GM23338 (cell line): ENCODE measurements at regions not wholly inside any gene's neighbourhood (a gene's known extent, or its start where the extent isn't known, plus 50 kb on each side); places are given as distances from the start of the nearest gene placed in this dataset.

Experiments used
- ATAC-seq: fragments of 200-7000 bp; cut with Tn5 transposase; 3 replicates; pipeline ENCODE4 v1.9.1; 2020
- DNase-seq: peaks from one replicate; pipeline ENCODE4 v3.0.0-alpha.2; 2015; ENCODE audit warnings: low spot score
- H2AFZ ChIP-seq: fragments of 200-600 bp; sonication (generic); 2 replicates; pipeline ENCODE4 v1.8.0; 2016; ENCODE audit warnings: antibody characterized with exemption, mild to moderate bottlenecking, moderate library complexity
- H3F3A ChIP-seq: fragments of 200-600 bp; sonication (generic); replicated peaks from 2 replicates; pipeline ENCODE4 v1.8.0; 2017; ENCODE audit warnings: antibody characterized with exemption, mixed run types, low read depth
- H3K27ac ChIP-seq: fragments of 200-600 bp; sonication (generic); 2 replicates; pipeline ENCODE4 v1.6.1; 2016; ENCODE audit warnings: low read depth
- H3K27me3 ChIP-seq: fragments of 200-600 bp; sonication (generic); 2 replicates; pipeline ENCODE4 v1.8.0; 2016; ENCODE audit warnings: mild to moderate bottlenecking, mixed run types, moderate library complexity; ENCODE audit not compliant: insufficient read depth
- H3K36me3 ChIP-seq: fragments of 200-600 bp; sonication (generic); 2 replicates; pipeline ENCODE4 v1.8.0; 2016; ENCODE audit warnings: mild to moderate bottlenecking; ENCODE audit not compliant: insufficient read depth
- H3K4me1 ChIP-seq: fragments of 200-600 bp; sonication (generic); 2 replicates; pipeline ENCODE4 v1.8.0; 2016; ENCODE audit warnings: mild to moderate bottlenecking, moderate library complexity; ENCODE audit not compliant: insufficient read depth
- H3K4me2 ChIP-seq: fragments of 200-600 bp; sonication (generic); 2 replicates; pipeline ENCODE4 v1.7.1; 2017; ENCODE audit warnings: mixed run types
- H3K4me3 ChIP-seq: fragments of 200-600 bp; sonication (generic); 2 replicates; pipeline ENCODE4 v1.6.1; 2016; ENCODE audit warnings: mixed run types
- H3K79me2 ChIP-seq: fragments of 200-600 bp; sonication (generic); replicated peaks from 2 replicates; pipeline ENCODE4 v1.8.0; 2017; ENCODE audit warnings: mild to moderate bottlenecking; ENCODE audit not compliant: insufficient read depth
- H3K9me2 ChIP-seq: fragments of 200-600 bp; sonication (generic); 2 replicates; pipeline ENCODE4 v1.8.0; 2017; ENCODE audit not compliant: insufficient read depth
- H4K20me1 ChIP-seq: fragments of 200-600 bp; sonication (generic); replicated peaks from 2 replicates; pipeline ENCODE4 v1.8.0; 2017; ENCODE audit warnings: mild to moderate bottlenecking; ENCODE audit not compliant: insufficient read depth
- H3K27ac Mint-ChIP-seq: 2 replicates; pipeline ENCODE4 v1.8.0; 2020; ENCODE audit warnings: inconsistent platforms, mild to moderate bottlenecking, moderate library complexity, mixed read lengths
- H3K27me3 Mint-ChIP-seq: 3 replicates; pipeline ENCODE4 v1.8.0; 2022; ENCODE audit warnings: low read depth, mild to moderate bottlenecking, moderate library complexity, mixed read lengths, inconsistent platforms; ENCODE audit not compliant: insufficient read depth, poor library complexity
- H3K36me3 Mint-ChIP-seq: 3 replicates; pipeline ENCODE4 v1.8.0; 2021; ENCODE audit warnings: low read depth, mild to moderate bottlenecking, inconsistent platforms, moderate library complexity, mixed read lengths
- H3K4me1 Mint-ChIP-seq: 3 replicates; pipeline ENCODE4 v1.8.0; 2020; ENCODE audit warnings: mild to moderate bottlenecking, inconsistent platforms, mixed read lengths
- H3K4me3 Mint-ChIP-seq: 3 replicates; pipeline ENCODE4 v1.8.0; 2021; ENCODE audit warnings: moderate library complexity, mild to moderate bottlenecking, inconsistent platforms, mixed read lengths
- H3K9me3 Mint-ChIP-seq: 3 replicates; pipeline ENCODE4 v1.8.0; 2020; ENCODE audit warnings: moderate library complexity, mild to moderate bottlenecking, inconsistent platforms, mixed read lengths
- CREB1 ChIP-seq: fragments of 250-450 bp; sonication (Bioruptor Pico); IDR thresholded peaks from 2 replicates; pipeline ENCODE4 v1.5.0; 2020; ENCODE audit warnings: low read depth, mild to moderate bottlenecking, moderate library complexity
- EZH2 ChIP-seq: fragments of 200-600 bp; sonication (generic); IDR thresholded peaks from one replicate; pipeline ENCODE4 v1.8.0; 2017; ENCODE audit warnings: antibody characterized with exemption, mild to moderate bottlenecking, low read depth; ENCODE audit not compliant: unreplicated experiment
- EZH2phosphoT487 ChIP-seq: fragments of 200-600 bp; sonication (generic); IDR thresholded peaks from one replicate; pipeline ENCODE4 v1.8.1; 2018; ENCODE audit warnings: antibody characterized with exemption; ENCODE audit not compliant: unreplicated experiment
- JUNB ChIP-seq: IDR thresholded peaks from one replicate; pipeline ENCODE4 v1.6.1; 2016; ENCODE audit warnings: antibody characterized with exemption; ENCODE audit not compliant: unreplicated experiment
- NANOG ChIP-seq: IDR thresholded peaks from 2 replicates; pipeline ENCODE4 v1.6.1; 2016; ENCODE audit warnings: antibody characterized with exemption, borderline replicate concordance
- POLR2AphosphoS5 ChIP-seq: IDR thresholded peaks from 2 replicates; pipeline ENCODE4 v1.6.1; 2016; ENCODE audit warnings: antibody characterized with exemption, low read depth
- STAT1 ChIP-seq: IDR thresholded peaks from one replicate; pipeline ENCODE4 v1.6.1; 2016; ENCODE audit warnings: antibody characterized with exemption; ENCODE audit not compliant: unreplicated experiment
- ZNF114 ChIP-seq: fragments of 250-450 bp; sonication (Bioruptor Pico); IDR thresholded peaks from 2 replicates; pipeline ENCODE4 v1.5.0; 2020; ENCODE audit warnings: mild to moderate bottlenecking, moderate library complexity
- ZNF331 ChIP-seq: fragments of 250-450 bp; sonication (Bioruptor Pico); IDR thresholded peaks from 2 replicates; pipeline ENCODE4 v1.5.0; 2020; ENCODE audit warnings: low read depth, mild to moderate bottlenecking, moderate library complexity
- TF ChIP-seq, protein P1 (sequence below): IDR thresholded peaks from 2 replicates; pipeline ENCODE4 v1.6.1; 2016; ENCODE audit warnings: antibody characterized with exemption
- TF ChIP-seq, protein P2 (sequence below): IDR thresholded peaks from one replicate; pipeline ENCODE4 v1.6.1; 2018; ENCODE audit warnings: antibody characterized with exemption; ENCODE audit not compliant: unreplicated experiment
- TF ChIP-seq, protein P3 (sequence below), 2 experiments: fragments of 200-600 bp in 1 of 2; sonication (generic) in 1 of 2; conservative IDR thresholded peaks; 2 replicates each; pipeline versions ENCODE4 v1.5.1 to v1.6.1; 2016 to 2017; ENCODE audit warnings: antibody characterized with exemption in 2 of 2, low read depth in 2 of 2, mild to moderate bottlenecking in 2 of 2, moderate library complexity in 1 of 2
- TF ChIP-seq, protein P4 (sequence below): fragments of 250-450 bp; sonication (Bioruptor Pico); IDR thresholded peaks from 2 replicates; pipeline ENCODE4 v1.5.0; 2020; ENCODE audit warnings: mild to moderate bottlenecking, moderate library complexity

DNA sequence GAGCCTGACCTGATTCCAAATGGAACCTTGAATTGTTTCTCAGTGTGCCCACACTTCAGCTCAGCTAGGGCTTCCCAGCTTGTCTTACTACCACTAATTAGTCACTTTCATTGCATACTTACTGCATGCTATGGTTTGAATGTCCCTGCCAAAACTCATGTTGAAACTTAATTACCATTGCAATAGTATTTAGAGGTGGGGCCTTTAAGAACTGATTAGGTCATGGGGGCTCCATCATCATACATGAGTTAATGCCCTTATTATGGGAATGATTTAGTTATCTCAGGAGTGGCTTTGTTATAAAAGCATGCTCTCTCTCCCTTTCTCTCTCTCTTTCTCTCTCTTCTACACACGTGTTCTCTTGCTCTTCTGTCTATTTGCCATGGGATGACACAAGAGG, 68.3 kb downstream of the NENF start:
- H4K20me1 ChIP-seq = no peaks in the 10 kb centered on the region
- no peak overlapping the region for H3K4me3 ChIP-seq
- H3K36me3 Mint-ChIP-seq = no peaks in the 10 kb centered on the region
- H3K79me2 ChIP-seq = no peaks in the 10 kb centered on the region
- H2AFZ ChIP-seq = no peak overlapping the region
- H3K27ac ChIP-seq = no peak overlapping the region
- peaks cover 5% of the 10 kb centered on the region; the same call in 1 of the 3 replicates for H3K4me1 Mint-ChIP-seq
- H3K27ac Mint-ChIP-seq = no peak overlapping the region
- peaks cover 6% of the 10 kb centered on the region for H3K27me3 Mint-ChIP-seq
- no peaks in the 10 kb centered on the region for H3K36me3 ChIP-seq
- H3K9me3 Mint-ChIP-seq = peaks cover 3% of the 10 kb centered on the region; the same call in 1 of the 3 replicates
- DNase-seq (no peak), ATAC-seq (no peak)
- no peaks in the 10 kb centered on the region for H3K4me1 ChIP-seq
- H3K9me2 ChIP-seq = no peaks in the 10 kb centered on the region; the same call in 1 of the 2 replicates
- H3F3A ChIP-seq = no peaks in the 10 kb centered on the region
- H3K27me3 ChIP-seq = no peaks in the 10 kb centered on the region
- TF ChIP-seq POLR2AphosphoS5 = no peak
- TF ChIP-seq, protein P1, sequence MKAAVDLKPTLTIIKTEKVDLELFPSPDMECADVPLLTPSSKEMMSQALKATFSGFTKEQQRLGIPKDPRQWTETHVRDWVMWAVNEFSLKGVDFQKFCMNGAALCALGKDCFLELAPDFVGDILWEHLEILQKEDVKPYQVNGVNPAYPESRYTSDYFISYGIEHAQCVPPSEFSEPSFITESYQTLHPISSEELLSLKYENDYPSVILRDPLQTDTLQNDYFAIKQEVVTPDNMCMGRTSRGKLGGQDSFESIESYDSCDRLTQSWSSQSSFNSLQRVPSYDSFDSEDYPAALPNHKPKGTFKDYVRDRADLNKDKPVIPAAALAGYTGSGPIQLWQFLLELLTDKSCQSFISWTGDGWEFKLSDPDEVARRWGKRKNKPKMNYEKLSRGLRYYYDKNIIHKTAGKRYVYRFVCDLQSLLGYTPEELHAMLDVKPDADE = no peak
- no peak for TF ChIP-seq ZNF114 (CRISPR knock-in tag)
- no peak for TF ChIP-seq CREB1 (CRISPR knock-in tag)
- TF ChIP-seq ZNF331 (CRISPR knock-in tag) = no peak
- no peak for TF ChIP-seq STAT1
- TF ChIP-seq EZH2phosphoT487 = no peak
- TF ChIP-seq NANOG = no peak
- TF ChIP-seq, protein P2, sequence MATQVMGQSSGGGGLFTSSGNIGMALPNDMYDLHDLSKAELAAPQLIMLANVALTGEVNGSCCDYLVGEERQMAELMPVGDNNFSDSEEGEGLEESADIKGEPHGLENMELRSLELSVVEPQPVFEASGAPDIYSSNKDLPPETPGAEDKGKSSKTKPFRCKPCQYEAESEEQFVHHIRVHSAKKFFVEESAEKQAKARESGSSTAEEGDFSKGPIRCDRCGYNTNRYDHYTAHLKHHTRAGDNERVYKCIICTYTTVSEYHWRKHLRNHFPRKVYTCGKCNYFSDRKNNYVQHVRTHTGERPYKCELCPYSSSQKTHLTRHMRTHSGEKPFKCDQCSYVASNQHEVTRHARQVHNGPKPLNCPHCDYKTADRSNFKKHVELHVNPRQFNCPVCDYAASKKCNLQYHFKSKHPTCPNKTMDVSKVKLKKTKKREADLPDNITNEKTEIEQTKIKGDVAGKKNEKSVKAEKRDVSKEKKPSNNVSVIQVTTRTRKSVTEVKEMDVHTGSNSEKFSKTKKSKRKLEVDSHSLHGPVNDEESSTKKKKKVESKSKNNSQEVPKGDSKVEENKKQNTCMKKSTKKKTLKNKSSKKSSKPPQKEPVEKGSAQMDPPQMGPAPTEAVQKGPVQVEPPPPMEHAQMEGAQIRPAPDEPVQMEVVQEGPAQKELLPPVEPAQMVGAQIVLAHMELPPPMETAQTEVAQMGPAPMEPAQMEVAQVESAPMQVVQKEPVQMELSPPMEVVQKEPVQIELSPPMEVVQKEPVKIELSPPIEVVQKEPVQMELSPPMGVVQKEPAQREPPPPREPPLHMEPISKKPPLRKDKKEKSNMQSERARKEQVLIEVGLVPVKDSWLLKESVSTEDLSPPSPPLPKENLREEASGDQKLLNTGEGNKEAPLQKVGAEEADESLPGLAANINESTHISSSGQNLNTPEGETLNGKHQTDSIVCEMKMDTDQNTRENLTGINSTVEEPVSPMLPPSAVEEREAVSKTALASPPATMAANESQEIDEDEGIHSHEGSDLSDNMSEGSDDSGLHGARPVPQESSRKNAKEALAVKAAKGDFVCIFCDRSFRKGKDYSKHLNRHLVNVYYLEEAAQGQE = no peak
- TF ChIP-seq JUNB = no peak
- no peak for TF ChIP-seq EZH2
- TF ChIP-seq, protein P3, sequence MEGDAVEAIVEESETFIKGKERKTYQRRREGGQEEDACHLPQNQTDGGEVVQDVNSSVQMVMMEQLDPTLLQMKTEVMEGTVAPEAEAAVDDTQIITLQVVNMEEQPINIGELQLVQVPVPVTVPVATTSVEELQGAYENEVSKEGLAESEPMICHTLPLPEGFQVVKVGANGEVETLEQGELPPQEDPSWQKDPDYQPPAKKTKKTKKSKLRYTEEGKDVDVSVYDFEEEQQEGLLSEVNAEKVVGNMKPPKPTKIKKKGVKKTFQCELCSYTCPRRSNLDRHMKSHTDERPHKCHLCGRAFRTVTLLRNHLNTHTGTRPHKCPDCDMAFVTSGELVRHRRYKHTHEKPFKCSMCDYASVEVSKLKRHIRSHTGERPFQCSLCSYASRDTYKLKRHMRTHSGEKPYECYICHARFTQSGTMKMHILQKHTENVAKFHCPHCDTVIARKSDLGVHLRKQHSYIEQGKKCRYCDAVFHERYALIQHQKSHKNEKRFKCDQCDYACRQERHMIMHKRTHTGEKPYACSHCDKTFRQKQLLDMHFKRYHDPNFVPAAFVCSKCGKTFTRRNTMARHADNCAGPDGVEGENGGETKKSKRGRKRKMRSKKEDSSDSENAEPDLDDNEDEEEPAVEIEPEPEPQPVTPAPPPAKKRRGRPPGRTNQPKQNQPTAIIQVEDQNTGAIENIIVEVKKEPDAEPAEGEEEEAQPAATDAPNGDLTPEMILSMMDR (conservative IDR thresholded peaks at IDR 0.05; ENCODE audit: low read depth in 2 of 2) = no peak
- TF ChIP-seq, protein P4, sequence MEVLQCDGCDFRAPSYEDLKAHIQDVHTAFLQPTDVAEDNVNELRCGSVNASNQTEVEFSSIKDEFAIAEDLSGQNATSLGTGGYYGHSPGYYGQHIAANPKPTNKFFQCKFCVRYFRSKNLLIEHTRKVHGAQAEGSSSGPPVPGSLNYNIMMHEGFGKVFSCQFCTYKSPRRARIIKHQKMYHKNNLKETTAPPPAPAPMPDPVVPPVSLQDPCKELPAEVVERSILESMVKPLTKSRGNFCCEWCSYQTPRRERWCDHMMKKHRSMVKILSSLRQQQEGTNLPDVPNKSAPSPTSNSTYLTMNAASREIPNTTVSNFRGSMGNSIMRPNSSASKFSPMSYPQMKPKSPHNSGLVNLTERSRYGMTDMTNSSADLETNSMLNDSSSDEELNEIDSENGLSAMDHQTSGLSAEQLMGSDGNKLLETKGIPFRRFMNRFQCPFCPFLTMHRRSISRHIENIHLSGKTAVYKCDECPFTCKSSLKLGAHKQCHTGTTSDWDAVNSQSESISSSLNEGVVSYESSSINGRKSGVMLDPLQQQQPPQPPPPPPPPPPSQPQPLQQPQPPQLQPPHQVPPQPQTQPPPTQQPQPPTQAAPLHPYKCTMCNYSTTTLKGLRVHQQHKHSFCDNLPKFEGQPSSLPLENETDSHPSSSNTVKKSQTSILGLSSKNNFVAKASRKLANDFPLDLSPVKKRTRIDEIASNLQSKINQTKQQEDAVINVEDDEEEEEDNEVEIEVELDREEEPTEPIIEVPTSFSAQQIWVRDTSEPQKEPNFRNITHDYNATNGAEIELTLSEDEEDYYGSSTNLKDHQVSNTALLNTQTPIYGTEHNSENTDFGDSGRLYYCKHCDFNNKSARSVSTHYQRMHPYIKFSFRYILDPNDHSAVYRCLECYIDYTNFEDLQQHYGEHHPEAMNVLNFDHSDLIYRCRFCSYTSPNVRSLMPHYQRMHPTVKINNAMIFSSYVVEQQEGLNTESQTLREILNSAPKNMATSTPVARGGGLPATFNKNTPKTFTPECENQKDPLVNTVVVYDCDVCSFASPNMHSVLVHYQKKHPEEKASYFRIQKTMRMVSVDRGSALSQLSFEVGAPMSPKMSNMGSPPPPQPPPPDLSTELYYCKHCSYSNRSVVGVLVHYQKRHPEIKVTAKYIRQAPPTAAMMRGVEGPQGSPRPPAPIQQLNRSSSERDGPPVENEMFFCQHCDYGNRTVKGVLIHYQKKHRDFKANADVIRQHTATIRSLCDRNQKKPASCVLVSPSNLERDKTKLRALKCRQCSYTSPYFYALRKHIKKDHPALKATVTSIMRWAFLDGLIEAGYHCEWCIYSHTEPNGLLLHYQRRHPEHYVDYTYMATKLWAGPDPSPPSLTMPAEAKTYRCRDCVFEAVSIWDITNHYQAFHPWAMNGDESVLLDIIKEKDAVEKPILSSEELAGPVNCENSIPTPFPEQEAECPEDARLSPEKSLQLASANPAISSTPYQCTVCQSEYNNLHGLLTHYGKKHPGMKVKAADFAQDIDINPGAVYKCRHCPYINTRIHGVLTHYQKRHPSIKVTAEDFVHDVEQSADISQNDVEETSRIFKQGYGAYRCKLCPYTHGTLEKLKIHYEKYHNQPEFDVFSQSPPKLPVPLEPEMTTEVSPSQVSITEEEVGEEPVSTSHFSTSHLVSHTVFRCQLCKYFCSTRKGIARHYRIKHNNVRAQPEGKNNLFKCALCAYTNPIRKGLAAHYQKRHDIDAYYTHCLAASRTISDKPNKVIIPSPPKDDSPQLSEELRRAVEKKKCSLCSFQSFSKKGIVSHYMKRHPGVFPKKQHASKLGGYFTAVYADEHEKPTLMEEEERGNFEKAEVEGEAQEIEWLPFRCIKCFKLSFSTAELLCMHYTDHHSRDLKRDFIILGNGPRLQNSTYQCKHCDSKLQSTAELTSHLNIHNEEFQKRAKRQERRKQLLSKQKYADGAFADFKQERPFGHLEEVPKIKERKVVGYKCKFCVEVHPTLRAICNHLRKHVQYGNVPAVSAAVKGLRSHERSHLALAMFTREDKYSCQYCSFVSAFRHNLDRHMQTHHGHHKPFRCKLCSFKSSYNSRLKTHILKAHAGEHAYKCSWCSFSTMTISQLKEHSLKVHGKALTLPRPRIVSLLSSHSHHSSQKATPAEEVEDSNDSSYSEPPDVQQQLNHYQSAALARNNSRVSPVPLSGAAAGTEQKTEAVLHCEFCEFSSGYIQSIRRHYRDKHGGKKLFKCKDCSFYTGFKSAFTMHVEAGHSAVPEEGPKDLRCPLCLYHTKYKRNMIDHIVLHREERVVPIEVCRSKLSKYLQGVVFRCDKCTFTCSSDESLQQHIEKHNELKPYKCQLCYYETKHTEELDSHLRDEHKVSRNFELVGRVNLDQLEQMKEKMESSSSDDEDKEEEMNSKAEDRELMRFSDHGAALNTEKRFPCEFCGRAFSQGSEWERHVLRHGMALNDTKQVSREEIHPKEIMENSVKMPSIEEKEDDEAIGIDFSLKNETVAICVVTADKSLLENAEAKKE = no peak
- H3K4me3 Mint-ChIP-seq = no peak overlapping the region
- no peak overlapping the region for H3K4me2 ChIP-seq
